GM12878 (cell line): ENCODE measurements at regions not wholly inside any gene's neighbourhood (a gene's known extent, or its start where the extent isn't known, plus 50 kb on each side); places are given as distances from the start of the nearest gene placed in this dataset.

Experiments
- CBX3 ChIP-seq: fragments of 200-600 bp; sonication (generic); IDR thresholded peaks from 2 replicates; pipeline ENCODE4 v1.6.1; 2016; ENCODE audit warnings: low read depth, borderline replicate concordance
- EZH2 ChIP-seq: IDR thresholded peaks from 2 replicates; pipeline ENCODE4 v1.6.1; 2012; ENCODE audit warnings: low read depth, mild to moderate bottlenecking, control low read depth, inconsistent platforms, low read length, borderline replicate concordance; ENCODE audit not compliant: control insufficient read depth
- GATAD2B ChIP-seq: fragments of 450-650 bp; conservative IDR thresholded peaks from 2 replicates; pipeline ENCODE4 v1.6.1; 2017; ENCODE audit warnings: low read depth, mild to moderate bottlenecking, moderate library complexity
- HCFC1 ChIP-seq: fragments of 150-350 bp; IDR thresholded peaks from 2 replicates; pipeline ENCODE4 v1.6.1; 2014; ENCODE audit warnings: low read length
- POLR2A ChIP-seq: IDR thresholded peaks from 2 replicates; pipeline ENCODE4 v1.6.1; 2011; ENCODE audit warnings: low read depth, mild to moderate bottlenecking, low read length
- SMC3 ChIP-seq: IDR thresholded peaks from 2 replicates; pipeline ENCODE4 v1.6.1; 2011; ENCODE audit warnings: low read length, improper control_type of control experiment, borderline replicate concordance
- TARDBP ChIP-seq: IDR thresholded peaks from 2 replicates; pipeline ENCODE4 v1.6.1; 2016; ENCODE audit warnings: borderline replicate concordance
- TF ChIP-seq, protein P1 (sequence below): IDR thresholded peaks from 2 replicates; pipeline ENCODE4 v1.6.1; 2012; ENCODE audit warnings: mild to moderate bottlenecking, low read depth, low read length

DNA sequence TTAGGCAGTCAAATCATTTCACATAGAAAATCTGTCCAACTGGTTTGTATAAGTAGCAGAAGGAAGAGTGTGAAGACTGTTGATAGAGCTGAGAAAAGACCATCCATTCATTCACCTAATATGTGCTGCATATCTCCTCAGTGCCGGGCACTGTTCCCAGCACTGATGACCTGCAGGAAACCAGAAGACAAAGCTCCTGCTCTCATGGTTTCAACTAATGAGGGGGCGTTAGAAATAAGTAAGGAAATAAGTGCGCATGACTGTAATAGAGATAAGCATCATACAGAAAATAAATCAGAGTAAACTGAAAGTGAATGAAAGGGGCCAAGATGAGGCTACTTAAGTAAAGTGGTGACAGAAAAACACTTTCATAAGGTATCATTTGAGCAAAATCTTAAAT, 427.5 kb upstream of the CDH20 start:
- TF ChIP-seq, protein P1, sequence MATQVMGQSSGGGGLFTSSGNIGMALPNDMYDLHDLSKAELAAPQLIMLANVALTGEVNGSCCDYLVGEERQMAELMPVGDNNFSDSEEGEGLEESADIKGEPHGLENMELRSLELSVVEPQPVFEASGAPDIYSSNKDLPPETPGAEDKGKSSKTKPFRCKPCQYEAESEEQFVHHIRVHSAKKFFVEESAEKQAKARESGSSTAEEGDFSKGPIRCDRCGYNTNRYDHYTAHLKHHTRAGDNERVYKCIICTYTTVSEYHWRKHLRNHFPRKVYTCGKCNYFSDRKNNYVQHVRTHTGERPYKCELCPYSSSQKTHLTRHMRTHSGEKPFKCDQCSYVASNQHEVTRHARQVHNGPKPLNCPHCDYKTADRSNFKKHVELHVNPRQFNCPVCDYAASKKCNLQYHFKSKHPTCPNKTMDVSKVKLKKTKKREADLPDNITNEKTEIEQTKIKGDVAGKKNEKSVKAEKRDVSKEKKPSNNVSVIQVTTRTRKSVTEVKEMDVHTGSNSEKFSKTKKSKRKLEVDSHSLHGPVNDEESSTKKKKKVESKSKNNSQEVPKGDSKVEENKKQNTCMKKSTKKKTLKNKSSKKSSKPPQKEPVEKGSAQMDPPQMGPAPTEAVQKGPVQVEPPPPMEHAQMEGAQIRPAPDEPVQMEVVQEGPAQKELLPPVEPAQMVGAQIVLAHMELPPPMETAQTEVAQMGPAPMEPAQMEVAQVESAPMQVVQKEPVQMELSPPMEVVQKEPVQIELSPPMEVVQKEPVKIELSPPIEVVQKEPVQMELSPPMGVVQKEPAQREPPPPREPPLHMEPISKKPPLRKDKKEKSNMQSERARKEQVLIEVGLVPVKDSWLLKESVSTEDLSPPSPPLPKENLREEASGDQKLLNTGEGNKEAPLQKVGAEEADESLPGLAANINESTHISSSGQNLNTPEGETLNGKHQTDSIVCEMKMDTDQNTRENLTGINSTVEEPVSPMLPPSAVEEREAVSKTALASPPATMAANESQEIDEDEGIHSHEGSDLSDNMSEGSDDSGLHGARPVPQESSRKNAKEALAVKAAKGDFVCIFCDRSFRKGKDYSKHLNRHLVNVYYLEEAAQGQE: no peak
- TF ChIP-seq CBX3 (no peak), POLR2A (no peak), SMC3 (no peak), HCFC1 (no peak), EZH2 (no peak), TARDBP (no peak), GATAD2B (no peak)
